ENCODE measurements at regions not wholly inside any gene's neighbourhood (a gene's known extent, or its start where the extent isn't known, plus 50 kb on each side); places are given as distances from the start of the nearest gene placed in this dataset.
"Not testable (repeated sequence)": the region's sequence is repeated elsewhere in the genome, so short reads cannot be mapped to it uniquely, and the experiment has no call there.

- not testable (repeated sequence) for TF ChIP-seq CTCF (IDR thresholded peaks at IDR 0.05); POLR2AphosphoS5 (IDR thresholded peaks at IDR 0.05; ENCODE audit: low read depth, low read length); TCF7L2 (IDR thresholded peaks at IDR 0.05; ENCODE audit: low read depth, low read length); SIN3A (IDR thresholded peaks at IDR 0.05; ENCODE audit: borderline replicate concordance, insufficient read depth, low read depth, low read length)
Measured at GRCh38 chr11:89585471-89585870, 94.3 kb upstream of the NOX4 start.

Measured in Panc1 (cell line).